Neural progenitor cell (in vitro differentiated cells): ENCODE measurements at regions not wholly inside any gene's neighbourhood (a gene's known extent, or its start where the extent isn't known, plus 50 kb on each side); places are given as distances from the start of the nearest gene placed in this dataset.

Experiments used
- EZH2 ChIP-seq: fragments of 200-600 bp; sonication (generic); IDR thresholded peaks from 2 replicates; pipeline ENCODE4 v1.6.1; 2017; ENCODE audit warnings: antibody characterized with exemption, mild to moderate bottlenecking, moderate library complexity
- TF ChIP-seq, protein P1 (sequence below): fragments of 200-600 bp; sonication (generic); IDR thresholded peaks from 2 replicates; pipeline ENCODE4 v1.5.1; 2017; ENCODE audit warnings: antibody characterized with exemption, mild to moderate bottlenecking

DNA sequence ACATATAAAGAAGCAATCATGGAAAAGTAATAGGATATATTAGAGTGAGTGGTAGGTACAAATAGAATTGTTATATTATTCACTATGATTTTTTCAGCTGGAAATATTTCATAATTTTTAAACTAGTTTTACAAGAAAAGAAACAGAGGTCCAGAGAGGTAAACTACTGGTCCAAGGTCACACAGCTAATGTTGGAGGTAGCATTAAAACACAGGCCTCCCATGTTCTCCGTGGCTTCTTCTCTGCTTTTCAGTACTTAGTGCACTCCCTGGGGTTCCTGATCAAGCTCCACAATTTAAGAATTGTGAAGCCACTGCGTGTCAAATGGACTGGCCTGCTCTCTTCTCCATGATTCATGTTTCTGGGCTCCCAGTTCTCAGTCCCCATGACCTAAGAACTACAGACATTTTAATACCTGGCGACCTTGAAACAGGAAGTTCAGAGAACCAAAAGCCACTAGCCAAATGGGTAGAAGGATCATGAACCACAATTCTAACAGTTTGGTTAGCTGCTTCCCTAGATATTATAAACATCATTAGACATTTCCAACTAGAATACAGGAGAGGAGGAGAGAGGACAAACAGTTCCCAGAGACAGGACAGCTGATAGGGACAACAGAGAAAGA is 172.0 kb upstream of the KLF3 start:
- TF ChIP-seq, protein P1, sequence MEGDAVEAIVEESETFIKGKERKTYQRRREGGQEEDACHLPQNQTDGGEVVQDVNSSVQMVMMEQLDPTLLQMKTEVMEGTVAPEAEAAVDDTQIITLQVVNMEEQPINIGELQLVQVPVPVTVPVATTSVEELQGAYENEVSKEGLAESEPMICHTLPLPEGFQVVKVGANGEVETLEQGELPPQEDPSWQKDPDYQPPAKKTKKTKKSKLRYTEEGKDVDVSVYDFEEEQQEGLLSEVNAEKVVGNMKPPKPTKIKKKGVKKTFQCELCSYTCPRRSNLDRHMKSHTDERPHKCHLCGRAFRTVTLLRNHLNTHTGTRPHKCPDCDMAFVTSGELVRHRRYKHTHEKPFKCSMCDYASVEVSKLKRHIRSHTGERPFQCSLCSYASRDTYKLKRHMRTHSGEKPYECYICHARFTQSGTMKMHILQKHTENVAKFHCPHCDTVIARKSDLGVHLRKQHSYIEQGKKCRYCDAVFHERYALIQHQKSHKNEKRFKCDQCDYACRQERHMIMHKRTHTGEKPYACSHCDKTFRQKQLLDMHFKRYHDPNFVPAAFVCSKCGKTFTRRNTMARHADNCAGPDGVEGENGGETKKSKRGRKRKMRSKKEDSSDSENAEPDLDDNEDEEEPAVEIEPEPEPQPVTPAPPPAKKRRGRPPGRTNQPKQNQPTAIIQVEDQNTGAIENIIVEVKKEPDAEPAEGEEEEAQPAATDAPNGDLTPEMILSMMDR, result no peak
- no peak for TF ChIP-seq EZH2
